IPS-20b (cell line): ENCODE measurements at regions not wholly inside any gene's neighbourhood (a gene's known extent, or its start where the extent isn't known, plus 50 kb on each side); places are given as distances from the start of the nearest gene placed in this dataset.

ENCODE experiments used
- H3K27ac ChIP-seq: one replicate; pipeline ENCODE4 v1.5.1; 2013; ENCODE audit warnings: low read length
- H3K27me3 ChIP-seq: 2 replicates; pipeline ENCODE4 v1.6.1; 2013; ENCODE audit warnings: mild to moderate bottlenecking, low read length, inconsistent platforms; ENCODE audit not compliant: insufficient read depth
- H3K36me3 ChIP-seq: 2 replicates; pipeline ENCODE4 v1.6.1; 2013; ENCODE audit warnings: low read depth, mild to moderate bottlenecking, inconsistent platforms, low read length, moderate library complexity; ENCODE audit not compliant: insufficient read depth
- H3K4me1 ChIP-seq: 2 replicates; pipeline ENCODE4 v1.6.1; 2013; ENCODE audit warnings: mild to moderate bottlenecking, control low read depth, inconsistent platforms, low read length, moderate library complexity; ENCODE audit not compliant: insufficient read depth
- H3K4me3 ChIP-seq: 2 replicates; pipeline ENCODE4 v1.5.1; 2013; ENCODE audit warnings: mild to moderate bottlenecking, low read length, inconsistent platforms
- H3K9ac ChIP-seq: 2 replicates; pipeline ENCODE4 v1.6.1; 2013; ENCODE audit warnings: low read depth, mild to moderate bottlenecking, inconsistent platforms, low read length, moderate library complexity
- H3K9me3 ChIP-seq: 2 replicates; pipeline ENCODE4 v1.6.1; 2013; ENCODE audit warnings: mild to moderate bottlenecking, low read depth, low read length, inconsistent platforms; ENCODE audit not compliant: insufficient read depth

DNA sequence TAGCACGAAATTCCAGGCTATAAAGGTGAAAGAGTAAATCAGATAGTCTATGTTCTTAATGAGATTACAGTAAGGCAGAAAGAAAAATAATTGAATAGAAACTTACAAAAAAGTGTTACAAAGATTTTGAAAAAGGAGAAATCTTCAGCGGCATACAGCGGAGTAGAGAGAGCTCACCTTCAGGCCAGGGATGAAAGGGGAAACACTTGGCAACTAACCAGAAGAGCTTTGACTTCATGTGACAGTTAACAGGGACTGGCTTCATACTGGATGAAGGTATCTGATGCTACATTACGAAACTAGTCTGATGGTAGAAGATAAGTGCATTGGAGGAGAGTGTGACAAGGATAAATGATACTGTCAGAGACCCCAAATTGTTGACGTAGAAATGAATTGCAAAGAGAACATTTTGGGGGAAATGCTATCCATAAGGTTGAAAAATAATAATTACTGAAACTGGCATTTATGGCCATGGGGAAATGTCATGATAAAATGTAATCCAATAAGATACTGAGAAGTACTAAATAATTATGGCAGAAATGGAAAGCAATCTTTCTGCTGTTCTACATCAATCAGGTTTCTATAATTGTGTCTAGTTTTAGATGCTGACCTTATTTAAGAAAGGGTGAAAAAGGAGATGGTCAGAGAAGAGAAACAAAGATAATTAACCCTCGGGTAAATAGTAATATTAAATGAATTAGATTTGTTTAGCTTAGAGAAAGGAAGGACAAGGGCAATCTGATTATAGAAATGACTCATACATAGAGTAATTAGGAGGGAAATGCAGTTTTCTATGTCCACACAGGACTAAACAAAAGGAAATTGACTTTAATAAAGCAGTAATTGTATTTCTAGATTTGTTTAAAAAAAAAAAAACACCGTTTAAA lies 808.7 kb downstream of the NCAM2 start:
- Histone ChIP-seq H3K9me3 (no peaks in the 10 kb centered on the region), H3K4me3 (no peak overlapping the region), H3K27me3 (no peaks in the 10 kb centered on the region), H3K9ac (no peak overlapping the region), H3K27ac (no peak overlapping the region), H3K4me1 (no peaks in the 10 kb centered on the region), H3K36me3 (no peaks in the 10 kb centered on the region)

GRCh38 chr21:21807598-21807903 lies 809.3 kb downstream of the NCAM2 start:
- Histone ChIP-seq H3K9me3 (no peaks in the 10 kb centered on the region), H3K9ac (no peak overlapping the region), H3K36me3 (no peaks in the 10 kb centered on the region), H3K4me3 (no peak overlapping the region), H3K4me1 (no peaks in the 10 kb centered on the region), H3K27me3 (no peaks in the 10 kb centered on the region), H3K27ac (no peak overlapping the region)

GRCh38 chr21:21813289-21813688 lies 815.1 kb downstream of the NCAM2 start:
- Histone ChIP-seq H3K27me3 (no peaks in the 10 kb centered on the region), H3K27ac (no peak overlapping the region), H3K4me3 (no peak overlapping the region), H3K9me3 (no peaks in the 10 kb centered on the region), H3K9ac (no peak overlapping the region), H3K4me1 (no peaks in the 10 kb centered on the region), H3K36me3 (no peaks in the 10 kb centered on the region)

- H3K27me3 ChIP-seq: no peaks in the 10 kb centered on the region
Measured at GRCh38 chr21:21813934-21814333, 815.7 kb downstream of the NCAM2 start.

DNA sequence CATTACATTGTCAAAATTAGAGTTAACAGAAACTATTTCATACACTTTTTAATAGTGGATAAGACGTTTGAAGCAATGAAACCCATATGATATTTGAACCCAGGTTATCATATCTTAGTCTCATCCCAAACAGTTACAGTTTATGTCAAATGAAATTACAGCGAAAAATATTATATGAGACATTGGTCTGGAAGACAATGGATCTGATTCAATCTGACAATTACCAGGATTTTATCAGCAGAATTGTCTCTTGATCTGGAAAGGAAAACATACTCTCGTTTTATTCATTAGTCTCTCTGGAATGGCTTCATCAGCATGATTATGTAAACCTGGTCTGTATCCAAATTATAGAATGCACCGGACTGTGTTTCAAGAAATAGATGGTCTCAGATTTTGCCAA lies 818.6 kb downstream of the NCAM2 start:
- no peak overlapping the region for H3K27ac ChIP-seq
- no peaks in the 10 kb centered on the region for H3K9me3 ChIP-seq
- no peaks in the 10 kb centered on the region for H3K36me3 ChIP-seq
- no peaks in the 10 kb centered on the region for H3K4me1 ChIP-seq
- H3K9ac ChIP-seq: no peak overlapping the region
- H3K4me3 ChIP-seq: no peak overlapping the region
- no peaks in the 10 kb centered on the region for H3K27me3 ChIP-seq

More at GRCh38 chr21:21813934-21814333, 815.7 kb downstream of the NCAM2 start:
- Histone ChIP-seq H3K4me1 (no peaks in the 10 kb centered on the region), H3K36me3 (no peaks in the 10 kb centered on the region), H3K9me3 (no peaks in the 10 kb centered on the region), H3K27ac (no peak overlapping the region), H3K4me3 (no peak overlapping the region), H3K9ac (no peak overlapping the region)

GRCh38 chr21:21818898-21819297 lies 820.7 kb downstream of the NCAM2 start:
- Histone ChIP-seq H3K27me3 (no peaks in the 10 kb centered on the region), H3K36me3 (no peaks in the 10 kb centered on the region), H3K9me3 (no peaks in the 10 kb centered on the region), H3K27ac (no peak overlapping the region), H3K4me3 (no peak overlapping the region), H3K9ac (no peak overlapping the region), H3K4me1 (no peaks in the 10 kb centered on the region)

GRCh38 chr21:21828130-21828529 lies 829.9 kb downstream of the NCAM2 start:
- H3K4me3 ChIP-seq: no peak overlapping the region
- no peaks in the 10 kb centered on the region for H3K36me3 ChIP-seq
- H3K27ac ChIP-seq: no peak overlapping the region
- H3K27me3 ChIP-seq: no peaks in the 10 kb centered on the region
- no peak overlapping the region for H3K9ac ChIP-seq
- H3K4me1 ChIP-seq: no peaks in the 10 kb centered on the region
- no peaks in the 10 kb centered on the region for H3K9me3 ChIP-seq

DNA sequence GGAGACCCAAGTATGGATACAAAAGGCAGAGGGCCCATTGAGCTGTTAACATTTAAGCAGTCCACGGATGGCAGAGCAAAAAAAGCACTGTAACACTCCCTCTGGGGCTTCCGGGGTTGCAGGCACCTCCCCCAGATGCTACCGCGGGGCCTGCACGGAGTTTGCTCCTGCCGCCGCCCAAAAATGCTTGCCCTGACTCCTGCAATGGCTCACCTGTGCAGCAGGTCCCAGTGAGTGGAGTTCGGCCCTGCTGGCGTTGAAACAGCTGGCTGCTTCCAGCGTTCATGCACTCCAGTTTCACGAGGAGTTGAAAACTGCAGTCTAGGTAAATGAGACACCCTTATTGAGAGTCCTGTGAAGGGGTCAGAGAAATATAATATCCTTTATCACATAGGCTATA lies 832.8 kb downstream of the NCAM2 start:
- no peaks in the 10 kb centered on the region for H3K27me3 ChIP-seq

GRCh38 chr21:21845901-21846300 lies 847.7 kb downstream of the NCAM2 start:
- peaks cover 7% of the 10 kb centered on the region for H3K4me1 ChIP-seq
- H3K4me3 ChIP-seq: no peak overlapping the region
- H3K9ac ChIP-seq: no peak overlapping the region
- H3K36me3 ChIP-seq: no peaks in the 10 kb centered on the region
- H3K9me3 ChIP-seq: no peaks in the 10 kb centered on the region
- no peaks in the 10 kb centered on the region for H3K27me3 ChIP-seq
- no peak overlapping the region for H3K27ac ChIP-seq

More for the DNA sequence above, 832.8 kb downstream of the NCAM2 start:
- Histone ChIP-seq H3K9me3 (no peaks in the 10 kb centered on the region), H3K36me3 (no peaks in the 10 kb centered on the region), H3K4me3 (no peak overlapping the region), H3K27ac (no peak overlapping the region), H3K9ac (no peak overlapping the region), H3K4me1 (no peaks in the 10 kb centered on the region)

DNA sequence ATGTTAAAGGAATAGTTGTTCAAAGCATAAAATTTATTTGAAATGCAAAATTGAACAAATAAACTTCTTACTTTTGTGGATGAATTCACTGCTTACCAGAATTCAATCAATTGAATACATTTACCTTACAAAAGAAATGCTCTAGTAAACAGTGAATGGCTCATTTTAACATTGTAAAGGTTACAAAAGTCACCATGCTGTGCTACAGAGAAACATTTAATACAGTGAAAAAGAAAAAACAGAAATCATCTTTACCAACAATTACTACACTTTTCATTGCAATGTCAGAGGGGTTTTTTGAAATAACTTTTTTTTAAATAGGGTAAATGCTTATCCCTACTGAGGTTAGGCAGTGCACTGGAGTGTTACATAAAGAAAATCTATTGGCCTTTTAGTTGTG lies 853.0 kb downstream of the NCAM2 start:
- peak overlapping the region; percentile 33; the same call in 1 of the 2 replicates for H3K4me3 ChIP-seq
- H3K9me3 ChIP-seq: peaks cover 3% of the 10 kb centered on the region; the same call in 1 of the 2 replicates
- peak overlapping the region; percentile 49; the same call in 1 of the 2 replicates for H3K9ac ChIP-seq
- H3K27me3 ChIP-seq: no peaks in the 10 kb centered on the region
- peaks cover 33% of the 10 kb centered on the region for H3K4me1 ChIP-seq
- H3K36me3 ChIP-seq: no peaks in the 10 kb centered on the region
- H3K27ac ChIP-seq: peak overlapping the region; percentile 16

GRCh38 chr21:21851657-21852056 lies 853.4 kb downstream of the NCAM2 start:
- no peaks in the 10 kb centered on the region for H3K27me3 ChIP-seq
- H3K4me3 ChIP-seq: peak overlapping the region; percentile 33; the same call in 1 of the 2 replicates
- no peaks in the 10 kb centered on the region for H3K36me3 ChIP-seq
- peaks cover 33% of the 10 kb centered on the region for H3K4me1 ChIP-seq
- peak overlapping the region; percentile 16 for H3K27ac ChIP-seq
- H3K9ac ChIP-seq: peak overlapping the region; percentile 49; the same call in 1 of the 2 replicates
- H3K9me3 ChIP-seq: peaks cover 3% of the 10 kb centered on the region; the same call in 1 of the 2 replicates
